ENCODE measurements at regions not wholly inside any gene's neighbourhood (a gene's known extent, or its start where the extent isn't known, plus 50 kb on each side); places are given as distances from the start of the nearest gene placed in this dataset.

DNA sequence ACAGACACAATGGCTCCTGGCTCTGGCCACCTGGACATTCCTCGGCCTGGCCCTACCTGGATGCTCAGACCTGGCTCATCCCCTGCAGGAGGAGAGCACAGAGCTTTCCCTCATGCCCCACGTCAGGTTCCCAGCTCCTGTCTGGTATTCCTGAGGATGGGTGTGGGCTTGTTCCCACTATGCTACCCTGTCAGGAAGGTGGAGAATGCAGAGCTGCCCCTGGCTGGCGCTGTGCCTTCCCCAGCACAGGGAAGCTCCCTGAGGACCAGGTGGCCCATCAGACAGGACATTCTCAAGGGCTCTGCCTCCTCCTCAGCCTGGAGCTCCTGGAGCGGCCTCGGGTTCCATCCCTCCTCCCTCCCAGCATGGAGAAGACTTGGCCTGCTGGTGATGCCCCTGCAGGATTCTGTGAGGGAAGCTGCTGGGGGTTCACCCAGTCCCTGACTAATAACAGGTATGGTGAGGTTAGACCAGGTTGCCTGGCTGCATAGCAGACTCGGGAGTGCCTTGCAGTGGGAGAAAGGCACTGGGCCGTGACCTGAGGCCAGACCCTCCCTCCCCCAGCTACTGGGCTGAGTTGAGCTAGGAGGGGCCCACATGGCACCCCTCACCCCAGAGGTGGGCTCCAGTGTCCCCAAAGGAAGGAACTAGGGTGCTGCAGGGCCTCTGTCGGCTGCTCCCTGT, 156.0 kb upstream of the MLN start:
- TF ChIP-seq, protein P1, sequence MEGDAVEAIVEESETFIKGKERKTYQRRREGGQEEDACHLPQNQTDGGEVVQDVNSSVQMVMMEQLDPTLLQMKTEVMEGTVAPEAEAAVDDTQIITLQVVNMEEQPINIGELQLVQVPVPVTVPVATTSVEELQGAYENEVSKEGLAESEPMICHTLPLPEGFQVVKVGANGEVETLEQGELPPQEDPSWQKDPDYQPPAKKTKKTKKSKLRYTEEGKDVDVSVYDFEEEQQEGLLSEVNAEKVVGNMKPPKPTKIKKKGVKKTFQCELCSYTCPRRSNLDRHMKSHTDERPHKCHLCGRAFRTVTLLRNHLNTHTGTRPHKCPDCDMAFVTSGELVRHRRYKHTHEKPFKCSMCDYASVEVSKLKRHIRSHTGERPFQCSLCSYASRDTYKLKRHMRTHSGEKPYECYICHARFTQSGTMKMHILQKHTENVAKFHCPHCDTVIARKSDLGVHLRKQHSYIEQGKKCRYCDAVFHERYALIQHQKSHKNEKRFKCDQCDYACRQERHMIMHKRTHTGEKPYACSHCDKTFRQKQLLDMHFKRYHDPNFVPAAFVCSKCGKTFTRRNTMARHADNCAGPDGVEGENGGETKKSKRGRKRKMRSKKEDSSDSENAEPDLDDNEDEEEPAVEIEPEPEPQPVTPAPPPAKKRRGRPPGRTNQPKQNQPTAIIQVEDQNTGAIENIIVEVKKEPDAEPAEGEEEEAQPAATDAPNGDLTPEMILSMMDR (IDR thresholded peaks at IDR 0.05), result no peak
- no peak for TF ChIP-seq POLR2A (IDR thresholded peaks at IDR 0.05)
